A673 (cell line): ENCODE measurements at regions not wholly inside any gene's neighbourhood (a gene's known extent, or its start where the extent isn't known, plus 50 kb on each side); places are given as distances from the start of the nearest gene placed in this dataset.

Source experiments
- BruUV-seq: library from RNA; stranded (reverse); fragments of 400-500 nt; replicated peaks from 2 replicates; lab custom pipeline; 2021; lab: Mats Ljungman, UMichigan
- CTCF ChIA-PET: fragments of 300-600 bp; sonication (Branson Sonifier 250); formaldehyde crosslinking; loops from one replicate; lab custom pipeline; 2022; ENCODE audit warnings: antibody characterized with exemption; lab: Charles Lee
- POLR2A ChIA-PET: fragments of 300-600 bp; sonication (Branson Sonifier 250); formaldehyde crosslinking; loops from one replicate; lab custom pipeline; 2022; ENCODE audit warnings: antibody characterized with exemption; ENCODE audit not compliant: low non-redundant PET; lab: Charles Lee
- DNase-seq: peaks from one replicate; pipeline ENCODE4 v3.0.0-alpha.2; 2015; ENCODE audit warnings: low spot score
- H3K27ac ChIP-seq: fragments of 200-600 bp; sonication (generic); 2 replicates; pipeline ENCODE4 v1.5.1; 2016; ENCODE audit warnings: mixed run types, low read depth, mild to moderate bottlenecking, mixed read lengths, antibody characterized with exemption, low read length; ENCODE audit not compliant: poor library complexity, severe bottlenecking
- H3K27me3 ChIP-seq: fragments of 200-600 bp; sonication (generic); replicated peaks from 2 replicates; pipeline ENCODE4 v1.6.1; 2017; ENCODE audit warnings: mixed run types, low read depth, mild to moderate bottlenecking, mixed read lengths, antibody characterized with exemption, low read length; ENCODE audit not compliant: insufficient read depth, poor library complexity
- H3K36me3 ChIP-seq: fragments of 200-600 bp; sonication (generic); 2 replicates; pipeline ENCODE4 v1.6.1; 2016; ENCODE audit warnings: mixed run types, mild to moderate bottlenecking, mixed read lengths, antibody characterized with exemption, low read length; ENCODE audit not compliant: insufficient read depth, poor library complexity, severe bottlenecking
- H3K4me1 ChIP-seq: fragments of 200-600 bp; sonication (generic); 2 replicates; pipeline ENCODE4 v1.6.1; 2017; ENCODE audit warnings: mixed run types, mild to moderate bottlenecking, mixed read lengths, antibody characterized with exemption, low read length; ENCODE audit not compliant: insufficient read depth, poor library complexity, severe bottlenecking
- H3K4me3 ChIP-seq: fragments of 200-600 bp; sonication (generic); 2 replicates; pipeline ENCODE4 v1.5.1; 2016; ENCODE audit warnings: low read depth, mixed run types, mild to moderate bottlenecking, mixed read lengths, low read length; ENCODE audit not compliant: poor library complexity, severe bottlenecking
- H3K9me3 ChIP-seq: fragments of 200-600 bp; sonication (generic); 2 replicates; pipeline ENCODE4 v1.6.1; 2016; ENCODE audit warnings: mixed run types, low read depth, mild to moderate bottlenecking, mixed read lengths, antibody characterized with exemption, low read length; ENCODE audit not compliant: poor library complexity, severe bottlenecking
- EZH2 ChIP-seq: fragments of 200-600 bp; sonication (generic); IDR thresholded peaks from 2 replicates; pipeline ENCODE4 v1.6.1; 2017; ENCODE audit warnings: borderline replicate concordance, low read depth, mild to moderate bottlenecking, mixed read lengths, antibody characterized with exemption, low read length; ENCODE audit not compliant: poor library complexity, severe bottlenecking
- intact Hi-C: fragments of 100-400 bp; cut with micrococcal nuclease; formaldehyde crosslinking; loops from one replicate; pipeline ENCODE4 v1.10.0; 2022; ENCODE audit not compliant: unreplicated experiment
- TF ChIP-seq, protein P1 (sequence below): fragments of 300-800, 200-600 bp; sonication (generic); conservative IDR thresholded peaks from 2 replicates; pipeline ENCODE4 v1.5.1; 2017; ENCODE audit warnings: low read depth, mild to moderate bottlenecking, antibody characterized with exemption, low read length, moderate library complexity, mixed read lengths

DNA sequence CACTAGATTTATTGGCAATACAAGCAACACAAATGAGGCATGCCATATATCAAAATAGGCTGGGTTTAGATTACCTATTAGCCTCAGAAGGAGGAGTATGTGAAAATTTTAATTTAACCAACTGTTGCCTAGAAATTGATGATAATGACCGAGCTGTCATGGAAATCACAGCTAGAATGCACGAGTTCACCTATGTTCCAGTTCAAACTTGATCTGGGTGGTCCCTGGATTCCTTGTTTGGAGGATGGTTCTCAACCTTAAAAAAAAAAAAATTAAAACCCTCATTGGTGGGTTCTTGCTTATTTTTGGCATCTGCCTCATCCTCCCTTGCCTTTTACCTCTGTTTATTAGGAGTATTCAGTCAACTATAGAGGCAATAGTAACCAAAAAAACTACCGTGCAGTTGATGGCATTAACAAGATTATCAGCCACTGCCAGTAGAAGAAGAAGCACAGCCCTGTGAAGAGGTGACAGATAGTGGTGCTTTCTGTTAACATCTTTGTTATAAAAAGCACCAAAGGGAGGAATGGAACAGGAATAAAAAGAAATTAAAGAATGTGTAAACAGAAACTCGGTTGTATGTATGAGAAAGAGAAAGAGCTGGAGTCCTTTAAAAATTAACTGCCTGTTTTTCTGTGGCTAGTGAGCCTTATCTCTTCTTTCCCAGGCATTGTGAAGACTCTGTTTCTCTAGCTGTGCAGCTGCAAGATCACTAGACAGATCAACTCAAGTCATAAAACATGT is 106.4 kb downstream of the ZNF429 start:
- intact Hi-C loops, result no loop called here
- no peak overlapping the region for H3K4me3 ChIP-seq
- ChIA-PET POLR2A (no interaction called here), CTCF (no interaction called here)
- TF ChIP-seq, protein P1, sequence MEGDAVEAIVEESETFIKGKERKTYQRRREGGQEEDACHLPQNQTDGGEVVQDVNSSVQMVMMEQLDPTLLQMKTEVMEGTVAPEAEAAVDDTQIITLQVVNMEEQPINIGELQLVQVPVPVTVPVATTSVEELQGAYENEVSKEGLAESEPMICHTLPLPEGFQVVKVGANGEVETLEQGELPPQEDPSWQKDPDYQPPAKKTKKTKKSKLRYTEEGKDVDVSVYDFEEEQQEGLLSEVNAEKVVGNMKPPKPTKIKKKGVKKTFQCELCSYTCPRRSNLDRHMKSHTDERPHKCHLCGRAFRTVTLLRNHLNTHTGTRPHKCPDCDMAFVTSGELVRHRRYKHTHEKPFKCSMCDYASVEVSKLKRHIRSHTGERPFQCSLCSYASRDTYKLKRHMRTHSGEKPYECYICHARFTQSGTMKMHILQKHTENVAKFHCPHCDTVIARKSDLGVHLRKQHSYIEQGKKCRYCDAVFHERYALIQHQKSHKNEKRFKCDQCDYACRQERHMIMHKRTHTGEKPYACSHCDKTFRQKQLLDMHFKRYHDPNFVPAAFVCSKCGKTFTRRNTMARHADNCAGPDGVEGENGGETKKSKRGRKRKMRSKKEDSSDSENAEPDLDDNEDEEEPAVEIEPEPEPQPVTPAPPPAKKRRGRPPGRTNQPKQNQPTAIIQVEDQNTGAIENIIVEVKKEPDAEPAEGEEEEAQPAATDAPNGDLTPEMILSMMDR, result no peak
- TF ChIP-seq EZH2, result no peak
- H3K36me3 ChIP-seq, result no peaks in the 10 kb centered on the region
- no peak for DNase-seq
- no peaks in the 10 kb centered on the region for H3K27me3 ChIP-seq
- no TSS peak for BruUV-seq
- peaks cover 21% of the 10 kb centered on the region for H3K9me3 ChIP-seq
- no peak overlapping the region for H3K27ac ChIP-seq
- H3K4me1 ChIP-seq, result no peaks in the 10 kb centered on the region

GRCh38 chr19:21610787-21611186 is 105.4 kb downstream of the ZNF429 start:
- H3K9me3 ChIP-seq, result peaks cover 21% of the 10 kb centered on the region
- ChIA-PET CTCF (no interaction called here), POLR2A (no interaction called here)
- H3K4me3 ChIP-seq, result no peak overlapping the region
- TF ChIP-seq, protein P1, result no peak
- no peak for TF ChIP-seq EZH2
- H3K27me3 ChIP-seq, result no peaks in the 10 kb centered on the region
- intact Hi-C loops, result no loop called here
- H3K36me3 ChIP-seq, result no peaks in the 10 kb centered on the region
- BruUV-seq, result no TSS peak
- no peaks in the 10 kb centered on the region for H3K4me1 ChIP-seq
- no peak for DNase-seq
- no peak overlapping the region for H3K27ac ChIP-seq

DNA sequence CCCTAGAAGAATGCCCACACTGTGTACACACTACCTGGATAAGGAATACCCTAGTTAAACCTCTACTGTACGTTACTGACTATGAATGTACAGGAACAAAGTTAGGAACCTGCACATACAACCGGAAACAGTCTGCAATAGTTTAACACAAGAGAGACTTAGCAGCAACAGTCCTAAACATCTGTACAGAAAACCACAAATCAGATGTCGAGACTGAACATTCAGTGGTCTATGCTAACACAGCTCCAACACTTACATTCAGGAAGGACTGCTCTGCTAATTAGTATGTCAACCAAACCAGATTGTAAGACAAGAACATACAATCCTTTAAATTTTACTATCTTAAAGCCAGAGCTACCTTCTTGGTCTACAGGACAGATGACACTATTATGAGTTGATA is 104.9 kb downstream of the ZNF429 start:
- Histone ChIP-seq H3K9me3 (peaks cover 21% of the 10 kb centered on the region), H3K27me3 (no peaks in the 10 kb centered on the region), H3K27ac (no peak overlapping the region), H3K4me1 (no peaks in the 10 kb centered on the region), H3K36me3 (no peaks in the 10 kb centered on the region), H3K4me3 (no peak overlapping the region)
- intact Hi-C loops, result no loop called here
- POLR2A ChIA-PET, result no interaction called here
- no peak for DNase-seq
- CTCF ChIA-PET, result no interaction called here
- TF ChIP-seq, protein P1, result no peak
- no peak for TF ChIP-seq EZH2
- no TSS peak for BruUV-seq
